Testis (tissue), 2 donors: ENCODE measurements at regions not wholly inside any gene's neighbourhood (a gene's known extent, or its start where the extent isn't known, plus 50 kb on each side); places are given as distances from the start of the nearest gene placed in this dataset.

Source experiments
- POLR2A ChIP-seq: fragments of 450-650 bp; IDR thresholded peaks from one replicate; pipeline ENCODE4 v1.6.1; 2017; ENCODE audit warnings: antibody characterized with exemption, mild to moderate bottlenecking, moderate library complexity
- TF ChIP-seq, protein P1 (sequence below), 3 experiments: fragments of 450-650 bp in 2 of 3; fragments of 200-600 bp in 1 of 3; sonication (generic) in 1 of 3; IDR thresholded peaks; one replicate each; pipeline ENCODE4 v1.5.1; 2016 to 2019; ENCODE audit warnings: antibody characterized with exemption in 3 of 3, mild to moderate bottlenecking in 2 of 3, moderate library complexity in 1 of 3

DNA sequence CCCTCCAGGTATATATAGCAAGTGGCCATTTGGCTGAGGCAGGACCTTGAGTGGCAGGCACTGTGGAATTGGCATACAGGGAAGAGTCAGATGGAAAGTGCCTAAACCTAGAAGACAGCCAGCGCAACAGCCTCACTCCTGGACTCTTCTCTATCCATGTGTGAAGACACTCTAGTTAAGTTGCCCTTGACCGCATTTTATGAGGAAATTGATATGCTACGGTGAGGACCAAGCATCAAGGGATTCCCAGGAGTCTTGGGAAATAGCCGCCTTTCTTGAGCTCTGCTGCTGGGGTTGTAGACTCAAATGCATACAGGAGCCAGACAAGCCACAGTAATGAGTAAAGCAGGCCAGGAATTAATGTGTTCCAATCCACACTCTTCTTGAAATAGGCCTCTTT, 145.9 kb upstream of the KAZN start:
- TF ChIP-seq, protein P1, sequence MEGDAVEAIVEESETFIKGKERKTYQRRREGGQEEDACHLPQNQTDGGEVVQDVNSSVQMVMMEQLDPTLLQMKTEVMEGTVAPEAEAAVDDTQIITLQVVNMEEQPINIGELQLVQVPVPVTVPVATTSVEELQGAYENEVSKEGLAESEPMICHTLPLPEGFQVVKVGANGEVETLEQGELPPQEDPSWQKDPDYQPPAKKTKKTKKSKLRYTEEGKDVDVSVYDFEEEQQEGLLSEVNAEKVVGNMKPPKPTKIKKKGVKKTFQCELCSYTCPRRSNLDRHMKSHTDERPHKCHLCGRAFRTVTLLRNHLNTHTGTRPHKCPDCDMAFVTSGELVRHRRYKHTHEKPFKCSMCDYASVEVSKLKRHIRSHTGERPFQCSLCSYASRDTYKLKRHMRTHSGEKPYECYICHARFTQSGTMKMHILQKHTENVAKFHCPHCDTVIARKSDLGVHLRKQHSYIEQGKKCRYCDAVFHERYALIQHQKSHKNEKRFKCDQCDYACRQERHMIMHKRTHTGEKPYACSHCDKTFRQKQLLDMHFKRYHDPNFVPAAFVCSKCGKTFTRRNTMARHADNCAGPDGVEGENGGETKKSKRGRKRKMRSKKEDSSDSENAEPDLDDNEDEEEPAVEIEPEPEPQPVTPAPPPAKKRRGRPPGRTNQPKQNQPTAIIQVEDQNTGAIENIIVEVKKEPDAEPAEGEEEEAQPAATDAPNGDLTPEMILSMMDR (IDR thresholded peaks at IDR 0.05) = no peak
- TF ChIP-seq POLR2A = no peak
